SU-DHL-6 (cell line): ENCODE measurements at regions not wholly inside any gene's neighbourhood (a gene's known extent, or its start where the extent isn't known, plus 50 kb on each side); places are given as distances from the start of the nearest gene placed in this dataset.
"Not testable (repeated sequence)": the region's sequence is repeated elsewhere in the genome, so short reads cannot be mapped to it uniquely, and the experiment has no call there.

ENCODE experiments used
- H2AFZ ChIP-seq: fragments of 200-600 bp; sonication (generic); 2 replicates; pipeline ENCODE4 v1.6.1; 2014; ENCODE audit warnings: low read depth, mild to moderate bottlenecking, moderate library complexity, mixed read lengths, antibody characterized with exemption, low read length; ENCODE audit not compliant: severe bottlenecking
- H3F3A ChIP-seq: fragments of 200-600 bp; shearing (Covaris generic); 2 replicates; pipeline ENCODE4 v1.6.0; 2016; ENCODE audit warnings: antibody characterized with exemption, mild to moderate bottlenecking; ENCODE audit not compliant: insufficient read depth
- H3K27ac ChIP-seq: fragments of 200-600 bp; sonication (generic); 2 replicates; pipeline ENCODE4 v1.5.1; 2016; ENCODE audit warnings: low read depth, mild to moderate bottlenecking, low read length, moderate library complexity, mixed read lengths
- H3K27me3 ChIP-seq: fragments of 200-600 bp; sonication (generic), shearing (Covaris generic); 2 replicates; pipeline ENCODE4 v1.6.0; 2014; ENCODE audit warnings: mild to moderate bottlenecking, low read length
- H3K36me3 ChIP-seq: fragments of 200-600 bp; sonication (generic); 2 replicates; pipeline ENCODE4 v1.6.1; 2014; ENCODE audit warnings: mild to moderate bottlenecking, low read length, mixed read lengths
- H3K4me2 ChIP-seq: fragments of 300-600, 200-600 bp; shearing (Covaris generic), sonication (generic); 2 replicates; pipeline ENCODE4 v1.6.0; 2014; ENCODE audit warnings: low read length, low read depth, mild to moderate bottlenecking; ENCODE audit not compliant: poor library complexity, severe bottlenecking
- H3K4me3 ChIP-seq: fragments of 200-600 bp; sonication (generic); 2 replicates; pipeline ENCODE4 v1.5.1; 2014; ENCODE audit warnings: antibody characterized with exemption, low read length, mild to moderate bottlenecking, mixed read lengths; ENCODE audit not compliant: insufficient read depth, poor library complexity, severe bottlenecking
- H3K79me2 ChIP-seq: fragments of 200-600 bp; sonication (generic); 2 replicates; pipeline ENCODE4 v1.6.1; 2014; ENCODE audit warnings: mild to moderate bottlenecking, low read length, moderate library complexity; ENCODE audit not compliant: insufficient read depth
- H3K9ac ChIP-seq: fragments of 200-600 bp; sonication (generic); 2 replicates; pipeline ENCODE4 v1.7.0; 2014; ENCODE audit warnings: mild to moderate bottlenecking, low read length
- H3K9me2 ChIP-seq: fragments of 200-600 bp; sonication (generic); replicated peaks from 2 replicates; pipeline ENCODE4 v1.6.1; 2014; ENCODE audit warnings: low read length; ENCODE audit not compliant: insufficient read depth
- H3K9me3 ChIP-seq: fragments of 200-600 bp; sonication (generic); 2 replicates; pipeline ENCODE4 v1.6.1; 2014; ENCODE audit warnings: low read length, mixed read lengths; ENCODE audit not compliant: insufficient read depth
- H4K20me1 ChIP-seq: fragments of 200-600 bp; sonication (generic); 2 replicates; pipeline ENCODE4 v1.6.1; 2014; ENCODE audit warnings: low read depth, mild to moderate bottlenecking, antibody characterized with exemption, low read length, moderate library complexity, mixed read lengths
- EZH2phosphoT487 ChIP-seq: fragments of 200-600 bp; sonication (generic), shearing (Covaris generic); conservative IDR thresholded peaks from 2 replicates; pipeline ENCODE4 v1.6.1; 2018; ENCODE audit warnings: mild to moderate bottlenecking, antibody characterized with exemption, low read length, moderate library complexity, mixed read lengths
- TF ChIP-seq, protein P1 (sequence below): fragments of 200-600 bp; sonication (generic); IDR thresholded peaks from one replicate; pipeline ENCODE4 v1.5.1; 2017; ENCODE audit warnings: antibody characterized with exemption, mild to moderate bottlenecking, low read length, moderate library complexity; ENCODE audit not compliant: insufficient read depth, poor library complexity, severe bottlenecking

DNA sequence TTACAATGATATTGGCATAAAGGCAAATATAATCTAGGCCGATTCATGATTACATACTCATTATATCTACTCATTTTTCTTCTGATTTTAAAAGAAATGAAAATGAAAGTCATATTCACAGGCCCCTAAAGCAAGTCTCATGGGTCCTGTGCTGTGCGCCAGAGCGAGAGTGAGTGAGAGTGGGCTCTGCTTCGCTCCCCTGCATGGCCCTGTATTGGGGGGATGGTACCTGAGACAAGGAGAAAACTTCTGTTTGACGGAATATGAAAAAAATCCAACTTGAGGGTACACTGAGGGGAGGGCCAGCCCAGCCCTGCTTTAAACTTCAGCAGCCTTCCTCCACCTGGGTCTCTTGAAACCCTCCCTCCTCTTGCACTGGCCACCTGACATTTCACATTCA, 81.4 kb upstream of the RGPD5 start:
- H3K4me3 ChIP-seq = no peak overlapping the region
- H3K9me3 ChIP-seq = no peaks in the 10 kb centered on the region
- no peaks in the 10 kb centered on the region for H3K27me3 ChIP-seq
- no peak overlapping the region for H2AFZ ChIP-seq
- H3K4me2 ChIP-seq = no peak overlapping the region
- no peaks in the 10 kb centered on the region for H4K20me1 ChIP-seq
- no peaks in the 10 kb centered on the region for H3K36me3 ChIP-seq
- H3K27ac ChIP-seq = no peak overlapping the region
- H3K79me2 ChIP-seq = no peaks in the 10 kb centered on the region
- H3K9ac ChIP-seq = no peak overlapping the region
- no peaks in the 10 kb centered on the region for H3K9me2 ChIP-seq
- TF ChIP-seq, protein P1, sequence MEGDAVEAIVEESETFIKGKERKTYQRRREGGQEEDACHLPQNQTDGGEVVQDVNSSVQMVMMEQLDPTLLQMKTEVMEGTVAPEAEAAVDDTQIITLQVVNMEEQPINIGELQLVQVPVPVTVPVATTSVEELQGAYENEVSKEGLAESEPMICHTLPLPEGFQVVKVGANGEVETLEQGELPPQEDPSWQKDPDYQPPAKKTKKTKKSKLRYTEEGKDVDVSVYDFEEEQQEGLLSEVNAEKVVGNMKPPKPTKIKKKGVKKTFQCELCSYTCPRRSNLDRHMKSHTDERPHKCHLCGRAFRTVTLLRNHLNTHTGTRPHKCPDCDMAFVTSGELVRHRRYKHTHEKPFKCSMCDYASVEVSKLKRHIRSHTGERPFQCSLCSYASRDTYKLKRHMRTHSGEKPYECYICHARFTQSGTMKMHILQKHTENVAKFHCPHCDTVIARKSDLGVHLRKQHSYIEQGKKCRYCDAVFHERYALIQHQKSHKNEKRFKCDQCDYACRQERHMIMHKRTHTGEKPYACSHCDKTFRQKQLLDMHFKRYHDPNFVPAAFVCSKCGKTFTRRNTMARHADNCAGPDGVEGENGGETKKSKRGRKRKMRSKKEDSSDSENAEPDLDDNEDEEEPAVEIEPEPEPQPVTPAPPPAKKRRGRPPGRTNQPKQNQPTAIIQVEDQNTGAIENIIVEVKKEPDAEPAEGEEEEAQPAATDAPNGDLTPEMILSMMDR = no peak
- TF ChIP-seq EZH2phosphoT487 = no peak
- H3F3A ChIP-seq = no peaks in the 10 kb centered on the region

GRCh38 chr2:109715313-109715805, 78.7 kb upstream of the RGPD5 start:
- no peaks in the 10 kb centered on the region for H3K36me3 ChIP-seq
- no peaks in the 10 kb centered on the region for H3K9me2 ChIP-seq
- H3K27me3 ChIP-seq = no peaks in the 10 kb centered on the region
- H3K4me2 ChIP-seq = no peak overlapping the region
- H4K20me1 ChIP-seq = no peaks in the 10 kb centered on the region
- H3K9me3 ChIP-seq = no peaks in the 10 kb centered on the region
- no peak overlapping the region for H3K27ac ChIP-seq
- TF ChIP-seq, protein P1 = no peak
- no peak for TF ChIP-seq EZH2phosphoT487
- no peak overlapping the region for H3K4me3 ChIP-seq
- H3K79me2 ChIP-seq = no peaks in the 10 kb centered on the region
- H3F3A ChIP-seq = no peaks in the 10 kb centered on the region
- no peak overlapping the region for H2AFZ ChIP-seq
- H3K9ac ChIP-seq = no peak overlapping the region

DNA sequence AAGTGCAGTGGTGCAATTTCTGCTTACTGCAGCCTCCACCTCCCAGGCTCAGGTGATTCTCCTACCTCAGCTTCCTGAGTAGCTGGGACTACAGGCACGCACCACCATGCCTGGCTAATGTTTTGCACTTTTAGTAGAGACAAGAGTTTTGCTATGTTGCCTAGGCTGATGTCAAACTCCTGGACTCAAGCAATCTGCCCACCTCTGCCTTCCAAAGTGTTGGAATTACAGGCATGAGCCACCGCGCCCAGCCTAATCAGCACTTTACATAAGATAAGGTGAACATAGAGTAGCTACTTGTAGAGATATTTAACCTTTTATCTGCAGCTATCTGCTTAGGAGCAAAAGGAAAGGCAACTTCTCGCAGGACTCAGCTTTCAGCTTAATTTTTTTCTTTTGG, 77.5 kb upstream of the RGPD5 start:
- H2AFZ ChIP-seq, H3K36me3 ChIP-seq, H3K9me2 ChIP-seq, H3K27me3 ChIP-seq, H3K9me3 ChIP-seq, H3K79me2 ChIP-seq, H4K20me1 ChIP-seq, H3F3A ChIP-seq, H3K4me3 ChIP-seq, H3K4me2 ChIP-seq, H3K9ac ChIP-seq, H3K27ac ChIP-seq: not testable (repeated sequence)

DNA sequence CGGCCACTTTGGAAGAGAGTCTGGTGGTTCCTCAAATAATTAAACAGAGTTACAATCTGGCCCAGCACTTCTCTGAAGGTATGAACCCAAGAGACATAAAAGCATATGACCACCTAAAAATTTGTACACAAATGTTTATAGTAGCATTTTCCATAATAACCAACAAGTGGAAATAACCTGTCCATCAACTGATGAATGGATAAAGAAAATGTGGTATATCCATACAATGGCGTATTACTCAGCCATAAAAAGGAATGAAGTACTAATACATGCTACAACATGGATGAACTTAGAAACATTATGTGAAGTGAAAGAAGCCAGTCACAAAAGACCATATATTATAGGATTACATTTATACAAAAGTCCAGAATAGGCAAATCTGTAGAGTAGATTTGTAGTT, 76.0 kb upstream of the RGPD5 start:
- Histone ChIP-seq H3K4me2 (no peak overlapping the region), H3K4me3 (no peak overlapping the region), H4K20me1 (no peaks in the 10 kb centered on the region), H3K9me3 (no peaks in the 10 kb centered on the region), H3K9ac (no peak overlapping the region), H3K79me2 (no peaks in the 10 kb centered on the region), H3K9me2 (no peaks in the 10 kb centered on the region), H3F3A (no peaks in the 10 kb centered on the region), H3K36me3 (no peaks in the 10 kb centered on the region), H3K27ac (no peak overlapping the region), H3K27me3 (no peaks in the 10 kb centered on the region), H2AFZ (no peak overlapping the region)
- no peak for TF ChIP-seq EZH2phosphoT487
- TF ChIP-seq, protein P1 = no peak
